IPS-NIHi11 (cell line): ENCODE measurements at regions not wholly inside any gene's neighbourhood (a gene's known extent, or its start where the extent isn't known, plus 50 kb on each side); places are given as distances from the start of the nearest gene placed in this dataset.

ENCODE experiments used
- DNase-seq: peaks from one replicate; pipeline ENCODE4 v3.0.0; 2012; ENCODE audit warnings: mixed read lengths, low spot score

DNA sequence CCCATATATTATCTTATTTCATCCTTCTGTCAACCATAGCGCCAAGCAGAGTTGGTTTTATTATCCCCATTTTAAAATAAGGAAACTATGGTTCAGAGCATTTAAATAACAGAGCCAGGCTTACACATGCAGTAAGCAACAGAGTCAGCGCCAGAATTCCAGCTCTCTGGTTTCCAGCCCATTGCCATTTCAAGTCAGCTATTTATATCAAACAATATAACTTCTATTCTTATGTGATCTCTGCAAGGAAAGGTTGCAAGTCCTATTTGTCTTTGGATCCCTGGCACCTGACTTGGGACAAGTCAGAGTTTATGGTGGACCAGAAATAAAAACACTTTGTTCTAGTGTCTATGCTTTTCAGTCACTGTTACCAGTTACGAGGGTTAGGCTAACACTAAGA lies 174.1 kb upstream of the EEA1 start:
- DNase-seq = no peak

DNA sequence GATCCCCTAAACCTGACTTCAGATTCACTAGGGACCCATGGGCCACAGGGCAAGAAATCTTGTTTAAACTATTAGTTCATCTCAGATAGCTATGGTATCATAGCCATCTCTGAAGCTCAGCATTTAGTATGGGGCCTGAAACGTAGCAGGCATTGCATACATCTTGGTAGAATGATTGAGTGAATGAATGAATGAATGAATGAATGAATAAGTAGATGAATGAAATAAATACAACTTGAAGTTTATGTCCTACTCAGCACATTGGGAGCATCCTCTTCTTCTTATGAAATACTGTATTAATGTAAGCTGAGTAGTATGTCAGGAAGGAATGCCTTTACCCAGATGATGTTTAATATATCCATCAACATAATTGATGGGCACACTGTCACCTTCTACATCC lies 175.4 kb upstream of the EEA1 start:
- no peak for DNase-seq

DNA sequence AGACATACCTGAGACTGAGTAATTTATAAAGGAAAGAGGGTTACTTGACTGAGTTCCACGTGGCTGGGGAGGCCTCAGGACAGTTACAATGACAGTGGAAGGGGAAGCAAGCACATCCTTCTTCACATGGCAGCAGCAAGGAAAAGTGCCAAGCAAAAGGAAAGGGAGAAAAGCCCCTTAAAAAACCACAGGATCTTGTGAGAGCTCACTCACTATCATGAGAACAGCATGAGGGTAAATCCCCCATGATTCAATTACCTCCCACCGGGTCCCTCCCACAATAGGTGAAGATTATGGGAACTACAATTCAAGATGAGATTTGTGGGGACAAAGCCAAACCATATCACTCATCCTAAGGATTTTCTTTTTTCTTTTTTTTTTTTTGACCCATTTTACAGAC lies 177.8 kb upstream of the EEA1 start:
- no peak for DNase-seq

DNA sequence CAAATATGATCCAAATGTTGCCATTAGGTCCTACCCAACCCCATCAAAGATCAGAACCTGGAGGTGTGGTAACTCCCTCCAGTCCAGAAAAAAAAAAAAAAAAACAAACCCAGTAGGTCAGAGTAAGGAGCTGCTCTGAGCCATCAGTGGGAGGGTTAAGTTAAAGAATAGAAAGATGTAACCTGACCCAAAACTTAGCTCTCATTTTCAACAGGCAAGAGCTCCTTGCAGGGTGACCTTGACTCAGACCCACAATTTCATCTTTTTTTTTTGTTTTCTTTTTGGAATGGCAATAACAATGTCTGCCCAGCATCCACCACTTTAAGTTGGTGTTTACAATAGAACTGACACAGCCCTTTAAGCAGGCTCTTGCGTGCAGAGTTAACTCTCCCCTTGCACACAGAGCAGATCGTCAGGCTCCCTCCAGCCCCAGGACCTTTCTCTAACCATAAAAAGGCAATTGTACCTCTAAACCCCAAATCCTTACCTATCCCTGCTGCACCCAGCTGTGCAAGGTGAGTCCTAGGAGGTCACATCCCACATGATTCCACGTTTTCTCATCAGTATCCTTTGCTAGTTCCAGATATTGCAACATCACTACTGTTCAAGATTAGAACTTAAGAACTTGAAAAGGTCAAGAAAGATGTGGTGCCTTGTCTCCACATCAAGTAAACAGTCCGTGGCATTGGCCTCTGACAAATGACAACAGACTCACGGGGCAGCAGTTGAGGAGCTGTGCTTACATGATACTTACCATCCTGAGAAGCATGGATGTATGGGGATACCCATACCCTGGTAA lies 178.6 kb upstream of the EEA1 start:
- DNase-seq = no peak

DNA sequence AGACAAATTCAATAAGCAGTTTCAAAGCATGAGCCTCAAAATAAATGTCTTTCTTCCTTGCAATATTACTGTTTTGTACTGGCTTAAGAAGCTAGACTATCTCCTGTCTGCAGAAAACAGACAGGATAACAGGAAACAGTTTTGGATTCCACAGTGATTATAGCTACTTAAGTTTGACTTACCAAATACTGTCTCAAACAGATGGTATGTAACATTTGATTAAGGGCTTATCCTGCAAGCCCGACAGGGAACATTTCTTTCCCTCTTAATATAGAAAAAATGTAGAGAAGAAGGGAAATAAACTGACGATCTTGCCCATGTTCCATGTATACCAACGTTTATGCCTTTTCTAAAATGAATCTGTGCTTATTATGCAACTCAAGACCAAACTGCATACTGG lies 179.9 kb upstream of the EEA1 start:
- no peak for DNase-seq

DNA sequence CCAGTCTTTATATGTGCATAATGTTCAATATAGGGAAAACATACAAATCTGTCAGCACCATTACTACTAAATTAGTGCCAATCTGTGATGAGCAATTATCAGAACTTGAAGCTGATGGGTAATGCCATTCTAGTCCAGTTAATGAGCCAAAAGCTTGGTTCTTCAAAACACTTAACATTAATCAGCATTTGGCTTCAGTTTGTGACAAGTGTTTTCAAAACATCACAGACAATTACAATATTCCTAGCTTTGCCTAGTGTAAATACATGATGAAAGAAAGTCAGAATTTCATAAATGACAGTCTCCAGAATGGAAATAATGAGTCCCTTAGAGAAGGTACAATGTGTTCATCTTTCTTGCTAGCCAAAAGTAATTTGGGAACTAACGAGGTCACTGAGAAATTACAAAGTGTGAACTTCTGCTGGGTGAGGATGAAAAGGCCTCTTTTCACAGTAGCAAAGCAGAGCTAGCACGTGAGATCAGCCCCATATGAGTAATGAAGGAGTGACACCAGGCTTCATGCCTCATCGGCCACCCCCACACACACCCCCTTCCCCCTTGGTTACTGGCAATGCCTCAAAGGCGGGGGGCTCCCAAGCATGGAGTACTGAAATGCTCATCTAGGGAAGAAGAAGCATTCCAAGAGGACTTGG lies 180.6 kb upstream of the EEA1 start:
- no peak for DNase-seq

DNA sequence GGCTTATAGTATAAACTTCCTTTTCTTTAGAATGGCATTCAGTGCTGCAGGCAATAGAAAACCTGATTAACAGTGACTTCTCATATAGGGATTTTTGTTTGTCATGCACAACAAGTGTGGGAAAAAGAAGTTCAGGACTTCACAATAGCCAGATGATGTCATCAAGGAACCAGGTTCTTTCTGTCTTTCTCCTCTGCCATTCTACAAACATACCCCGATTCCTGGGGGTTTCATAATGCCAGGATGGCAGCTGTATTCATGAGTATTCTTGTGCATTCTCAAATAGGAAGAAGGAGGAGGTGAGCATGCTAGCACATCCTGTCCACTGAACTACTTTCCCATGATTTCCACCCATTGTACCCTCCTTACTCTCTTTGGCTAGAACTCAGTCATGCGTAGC lies 182.7 kb upstream of the EEA1 start:
- no peak for DNase-seq

DNA sequence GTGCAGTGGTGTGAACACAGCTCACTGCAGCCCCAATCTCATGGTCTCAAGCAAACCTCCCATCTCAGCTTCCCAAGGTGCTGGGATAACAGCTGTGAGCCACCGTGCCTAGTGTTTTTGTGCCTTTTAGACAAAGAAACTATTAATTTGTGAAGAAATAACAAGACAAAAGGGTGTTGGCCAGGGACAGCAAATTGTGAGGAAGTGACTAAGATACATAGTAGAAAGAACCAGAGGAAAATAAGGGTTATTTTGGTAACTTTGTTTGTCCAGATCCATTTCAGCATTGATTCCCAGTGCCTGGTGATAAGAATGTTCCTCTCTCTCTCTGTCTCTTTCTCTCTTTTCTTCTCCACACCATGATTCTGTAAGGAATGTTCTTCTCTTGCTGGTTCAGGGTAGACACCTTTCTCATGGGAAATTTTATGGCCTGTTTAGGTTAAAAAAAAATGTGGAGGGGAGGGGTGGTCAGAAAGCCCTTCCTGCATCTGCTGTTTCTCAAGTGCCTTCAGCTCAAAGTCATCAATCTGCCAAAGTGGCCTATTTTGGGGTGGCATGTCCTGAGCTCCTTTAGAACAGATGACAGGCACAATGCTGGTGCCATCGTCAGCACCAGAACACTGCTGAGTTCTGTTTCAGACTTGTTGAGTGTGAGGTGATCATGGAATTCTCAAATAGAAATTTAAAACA lies 184.4 kb upstream of the EEA1 start:
- no peak for DNase-seq

DNA sequence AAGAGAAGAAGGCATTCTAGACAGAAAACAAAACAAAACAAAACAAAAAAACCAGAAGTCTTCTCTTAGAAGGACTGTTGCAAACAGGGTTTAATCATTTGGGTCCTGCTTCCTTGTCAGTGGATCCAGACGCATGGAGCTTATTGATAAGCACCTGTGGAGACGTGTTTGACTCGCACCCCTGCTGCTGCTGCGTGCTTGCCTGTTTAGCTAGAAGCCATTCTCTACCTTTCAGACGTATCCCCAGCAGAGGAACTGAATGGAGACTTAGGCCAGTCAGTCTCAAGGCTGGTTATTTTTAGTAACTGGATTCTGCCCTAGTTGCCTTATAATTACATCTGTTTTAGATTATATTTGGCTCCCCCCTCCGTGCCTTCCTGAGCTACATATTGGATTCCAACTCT lies 186.1 kb upstream of the EEA1 start:
- no peak for DNase-seq

DNA sequence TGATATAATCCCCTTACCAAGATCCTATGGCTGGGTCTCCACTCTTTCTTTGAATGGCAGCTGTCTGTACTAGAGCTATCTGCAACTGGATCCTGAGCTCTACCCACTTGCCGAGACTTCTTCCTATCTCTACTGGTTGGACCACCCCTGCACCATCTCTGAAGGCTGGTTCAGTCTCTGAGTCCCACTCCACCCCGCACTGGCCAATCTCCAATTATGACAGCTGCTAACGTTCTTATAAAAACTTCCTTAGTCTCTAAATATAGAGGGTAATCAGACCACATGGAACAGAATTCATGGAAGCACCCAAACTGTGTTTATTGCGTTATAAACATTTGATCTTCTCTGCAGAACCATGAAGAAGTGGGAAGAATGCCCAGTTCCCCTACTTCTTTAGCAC lies 186.6 kb upstream of the EEA1 start:
- no peak for DNase-seq

DNA sequence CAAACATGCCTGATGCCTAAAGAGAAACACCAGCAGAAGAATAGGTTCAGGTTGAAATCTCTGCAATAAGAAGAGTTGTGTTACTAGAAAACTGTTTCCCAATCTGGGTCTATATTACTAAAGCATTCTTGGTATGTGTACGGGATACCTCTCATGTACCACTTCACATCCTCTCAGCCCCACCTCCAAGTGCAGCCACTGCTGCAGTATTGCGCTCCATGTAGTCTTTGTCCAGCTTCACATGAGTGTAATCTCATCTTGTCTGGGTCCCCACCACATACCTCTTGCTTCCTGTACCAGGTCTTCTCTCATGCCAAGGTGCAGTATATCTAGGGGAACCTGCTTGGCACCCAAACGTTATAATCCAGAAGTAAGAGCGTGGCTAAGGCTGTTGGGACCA lies 187.5 kb upstream of the EEA1 start:
- no peak for DNase-seq

DNA sequence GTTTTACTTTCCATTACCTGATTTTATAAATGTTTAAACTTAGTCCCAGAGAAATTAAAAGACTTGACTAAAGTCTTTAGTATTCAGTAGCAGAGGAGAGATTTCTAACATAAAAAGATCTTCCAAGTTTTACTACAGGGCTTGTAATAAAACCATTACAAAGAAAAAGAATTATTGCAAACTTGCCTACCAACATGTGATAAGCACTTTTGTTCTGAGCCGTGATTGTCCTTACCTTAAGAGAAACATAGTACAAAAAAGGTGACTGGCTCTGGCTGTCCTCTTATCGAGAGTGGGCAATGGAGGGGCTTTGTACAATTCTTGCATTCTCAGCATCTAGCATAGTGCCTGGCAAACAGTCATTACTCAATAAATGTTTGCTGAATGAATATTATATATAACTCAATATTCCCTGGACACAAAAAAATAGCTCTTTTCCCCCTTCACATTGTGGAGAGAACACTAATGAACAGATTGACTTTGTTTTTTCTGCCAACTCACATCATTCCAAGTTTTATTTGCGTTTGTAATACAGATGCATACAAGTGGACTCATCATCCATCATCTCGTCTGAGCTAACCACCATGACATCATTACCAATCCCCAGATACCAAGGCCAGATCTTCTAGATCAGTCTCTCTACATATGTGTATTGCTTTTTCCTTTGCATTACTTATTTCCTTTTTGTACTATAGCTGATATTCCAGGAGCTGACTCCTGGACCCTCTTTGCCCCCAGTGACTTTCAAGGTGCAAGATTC lies 192.8 kb upstream of the EEA1 start:
- DNase-seq = no peak

DNA sequence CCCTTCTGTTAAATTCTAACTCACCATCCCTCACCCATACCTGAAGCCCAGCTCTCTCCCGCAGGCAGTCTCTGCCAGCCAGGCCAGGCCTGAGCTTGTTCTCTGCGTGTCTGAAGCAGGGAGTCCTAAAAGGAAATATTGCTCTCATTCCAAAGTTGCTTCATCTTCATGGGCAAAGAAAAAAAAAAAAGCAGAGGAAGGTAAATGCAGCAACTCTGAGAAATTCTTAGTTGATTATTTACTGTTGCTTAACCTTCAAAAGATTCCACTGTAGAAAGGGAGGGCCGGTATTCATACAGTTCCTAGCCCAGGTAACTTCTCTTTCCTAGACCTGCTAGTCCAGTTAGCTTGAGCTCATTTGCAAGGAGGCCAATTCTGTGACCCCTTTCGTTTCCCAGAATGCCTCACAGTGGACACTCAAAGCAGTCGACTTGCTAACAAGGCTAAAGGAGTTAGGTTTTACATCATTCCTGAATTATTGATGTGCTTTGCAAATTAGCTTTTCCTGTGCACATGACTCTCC lies 193.5 kb upstream of the EEA1 start:
- no peak for DNase-seq

DNA sequence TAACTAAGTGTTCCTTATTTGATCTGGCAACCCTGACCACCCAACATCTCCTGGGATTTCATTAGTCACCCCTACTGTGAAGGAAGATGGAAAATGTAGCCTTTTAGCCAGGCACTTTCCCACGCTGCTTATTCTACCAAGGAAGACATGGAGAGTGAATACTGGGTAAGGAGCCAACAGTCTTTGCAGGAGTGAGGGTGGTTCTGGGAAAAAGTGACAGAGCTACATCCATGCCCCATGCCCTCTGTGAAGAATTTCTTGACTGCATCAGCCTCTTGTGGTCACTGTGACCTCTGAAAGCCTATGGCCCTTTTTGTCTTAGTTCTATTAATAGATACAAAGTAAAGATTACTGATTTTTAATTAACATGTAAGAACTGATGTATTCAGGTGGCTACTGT lies 196.0 kb upstream of the EEA1 start:
- no peak for DNase-seq

DNA sequence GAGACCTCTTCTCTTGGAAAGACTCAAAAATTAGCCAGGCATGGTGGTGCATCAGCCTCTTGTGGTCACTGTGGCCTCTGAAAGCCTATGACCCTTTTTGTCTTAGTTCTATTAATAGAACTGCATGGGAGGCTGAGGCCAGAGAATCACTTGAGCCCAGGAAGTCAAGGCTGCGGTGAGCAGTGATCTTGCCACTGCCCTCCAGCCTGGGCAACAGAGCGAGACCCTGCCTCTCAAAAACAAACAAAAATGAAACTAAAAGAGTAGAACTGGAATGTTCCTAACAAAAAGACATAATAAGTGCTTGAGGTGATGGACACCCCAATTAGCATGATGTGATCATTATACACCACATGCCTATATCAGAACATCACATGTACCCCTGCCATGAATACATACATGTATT lies 197.0 kb upstream of the EEA1 start:
- DNase-seq = no peak

DNA sequence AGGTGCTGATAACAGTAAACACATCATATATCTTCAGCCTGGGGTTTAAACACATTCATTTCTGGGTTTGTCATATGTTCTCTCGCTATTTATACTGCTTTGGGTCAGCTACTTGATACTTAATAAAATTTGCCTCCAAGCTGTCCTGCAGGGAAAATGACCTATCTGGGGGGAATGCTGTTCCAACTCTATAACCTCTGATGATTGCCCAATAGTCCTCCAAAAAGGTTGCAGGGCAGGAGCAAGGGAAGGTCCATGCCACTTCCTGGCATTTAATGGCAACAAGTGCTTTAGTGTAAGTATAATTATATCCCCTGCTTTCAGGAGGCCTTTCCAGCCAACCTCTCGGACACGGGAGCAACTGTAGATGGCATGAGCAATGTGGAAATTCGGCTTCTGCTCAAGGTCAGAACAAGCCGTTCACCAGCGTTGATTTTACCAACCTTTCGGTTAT lies 198.0 kb upstream of the EEA1 start:
- DNase-seq = no peak

DNA sequence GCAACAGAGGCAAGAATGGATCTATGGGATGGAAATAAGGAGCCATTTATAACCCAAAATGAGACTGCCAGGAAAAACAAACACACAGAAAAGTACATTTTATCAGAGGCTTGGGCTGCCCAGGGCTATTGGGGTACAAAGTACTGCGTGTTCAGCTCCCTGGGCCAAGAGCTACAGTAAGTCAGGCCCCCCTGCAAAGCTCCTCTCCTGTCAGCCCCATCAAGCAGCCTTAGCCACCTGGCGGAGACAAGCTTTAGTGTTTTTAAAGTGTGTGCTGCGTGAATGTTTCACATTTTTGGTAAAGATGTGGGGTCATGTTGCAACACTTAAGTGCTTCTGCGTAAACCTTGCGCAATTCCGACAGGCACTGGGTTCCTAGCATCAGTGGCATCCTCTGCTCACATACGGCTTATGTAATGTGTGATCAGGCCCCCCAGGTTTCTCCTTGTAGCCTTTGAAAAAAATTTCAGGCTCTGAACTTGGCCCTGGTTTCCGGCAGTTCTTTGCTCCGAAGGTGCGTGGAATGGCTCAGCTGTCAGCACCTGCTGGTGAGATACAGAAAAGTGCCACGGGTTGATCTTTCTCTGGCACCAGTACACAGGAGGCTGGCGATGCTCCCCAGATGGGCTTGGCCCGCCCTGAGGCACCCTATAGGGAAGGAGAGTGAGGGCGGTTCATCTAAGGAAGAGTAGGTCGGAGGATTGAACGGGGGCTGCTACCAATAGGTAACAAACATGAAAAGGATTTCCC lies 198.7 kb upstream of the EEA1 start:
- peak; percentile 27 for DNase-seq

DNA sequence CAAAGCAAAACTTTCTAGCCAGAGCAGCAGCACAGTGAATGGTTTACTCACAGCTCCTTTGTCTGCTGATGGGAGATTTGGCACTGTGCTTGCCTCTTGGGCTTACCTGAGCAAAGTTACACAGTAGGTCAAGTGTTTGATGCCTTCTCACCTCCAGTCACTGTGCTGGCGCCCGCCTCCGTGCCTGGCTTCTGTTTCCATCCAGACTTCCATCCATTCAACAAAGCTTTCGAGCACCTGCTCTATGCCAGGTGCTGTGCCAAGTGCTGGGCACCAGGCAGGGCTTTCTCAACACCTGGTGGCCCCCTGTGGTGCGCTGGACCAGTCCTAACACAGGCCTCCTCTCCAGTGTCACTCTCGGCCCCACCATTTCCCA lies 199.2 kb upstream of the EEA1 start:
- no peak for DNase-seq

DNA sequence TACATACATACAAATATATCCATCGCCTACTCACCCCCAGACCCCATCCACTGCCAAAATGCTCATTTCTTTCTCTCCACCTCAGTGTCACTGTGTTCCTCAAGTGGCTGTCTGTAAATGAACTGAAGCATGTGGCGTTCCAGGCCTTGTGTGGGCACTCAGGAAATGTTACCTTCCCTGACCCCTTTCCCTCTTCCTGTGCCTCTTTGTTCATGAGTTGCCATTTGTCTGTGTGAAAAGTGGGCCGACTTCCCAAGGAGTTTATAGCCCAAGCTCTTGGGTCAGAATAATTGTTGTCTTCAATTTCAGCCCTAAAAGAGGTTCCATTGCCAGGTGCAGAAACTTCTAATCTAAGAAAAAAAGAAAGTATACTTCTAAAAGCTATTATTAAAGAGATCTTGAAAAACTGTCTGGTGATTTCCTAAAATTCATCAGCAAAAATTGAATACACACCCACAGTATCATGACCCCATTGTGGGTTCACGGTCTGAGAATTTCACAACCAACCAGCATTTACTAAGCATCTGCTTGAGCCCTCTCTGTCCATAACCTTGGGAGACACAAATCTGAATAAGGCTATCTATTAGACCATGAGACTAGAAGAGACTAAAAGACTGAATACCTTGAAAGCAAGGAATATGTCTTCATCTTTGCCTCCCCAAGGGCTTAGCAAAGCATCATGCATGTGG lies 201.4 kb upstream of the EEA1 start:
- DNase-seq = no peak

DNA sequence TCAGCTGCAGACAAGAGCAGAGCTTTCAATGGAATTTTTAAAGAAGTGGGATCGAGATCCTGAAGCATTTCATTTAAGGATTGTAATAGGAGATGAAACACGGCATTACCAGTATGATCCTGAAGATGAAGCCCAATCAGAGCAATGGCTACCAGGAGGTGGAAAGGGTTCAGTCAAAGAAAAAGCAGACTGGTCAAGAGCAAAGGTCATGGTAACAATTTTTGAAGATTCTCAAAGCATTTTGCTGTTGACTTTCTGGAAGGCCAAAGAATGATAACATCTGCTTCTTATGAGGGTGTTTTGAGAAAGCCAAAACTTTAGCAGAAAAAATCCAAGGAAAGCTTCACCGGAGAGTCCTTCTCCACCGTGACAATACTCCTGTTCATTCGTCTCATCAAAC lies 204.3 kb upstream of the EEA1 start:
- DNase-seq = no peak
